ENCODE measurements at regions not wholly inside any gene's neighbourhood (a gene's known extent, or its start where the extent isn't known, plus 50 kb on each side); places are given as distances from the start of the nearest gene placed in this dataset.

DNA sequence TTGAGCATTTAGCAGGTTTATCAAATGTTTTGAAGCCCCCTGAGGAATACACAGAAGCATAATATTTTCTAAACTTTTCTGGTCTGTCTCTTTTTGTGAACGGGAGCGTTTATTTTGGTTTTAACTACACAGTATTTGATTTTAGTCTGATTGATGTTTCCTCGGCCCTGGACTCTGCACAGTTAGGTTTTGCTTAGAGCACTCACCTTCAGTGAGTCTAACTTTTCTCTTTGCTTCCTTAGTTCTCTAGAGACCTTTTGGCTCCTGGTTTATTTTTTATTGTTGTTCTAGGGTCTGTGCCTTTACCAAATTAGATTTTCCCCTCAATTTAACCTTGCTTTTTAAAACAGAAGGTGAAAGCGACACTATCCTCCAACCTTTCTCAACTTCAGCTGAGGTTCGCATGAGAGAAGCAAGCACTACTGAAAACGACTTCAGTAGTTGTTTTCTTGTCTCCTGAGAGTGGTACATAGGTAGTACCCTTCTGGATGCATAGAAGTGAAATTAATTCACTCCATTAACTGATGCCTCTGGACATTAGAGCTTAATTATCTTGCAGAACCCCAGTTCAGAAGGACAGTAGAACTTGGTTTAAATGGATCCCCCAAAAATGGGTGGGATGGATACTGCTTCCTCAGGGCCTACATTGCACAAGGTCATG, 166.7 kb upstream of the ELL2 start:
- TF ChIP-seq, protein P1, sequence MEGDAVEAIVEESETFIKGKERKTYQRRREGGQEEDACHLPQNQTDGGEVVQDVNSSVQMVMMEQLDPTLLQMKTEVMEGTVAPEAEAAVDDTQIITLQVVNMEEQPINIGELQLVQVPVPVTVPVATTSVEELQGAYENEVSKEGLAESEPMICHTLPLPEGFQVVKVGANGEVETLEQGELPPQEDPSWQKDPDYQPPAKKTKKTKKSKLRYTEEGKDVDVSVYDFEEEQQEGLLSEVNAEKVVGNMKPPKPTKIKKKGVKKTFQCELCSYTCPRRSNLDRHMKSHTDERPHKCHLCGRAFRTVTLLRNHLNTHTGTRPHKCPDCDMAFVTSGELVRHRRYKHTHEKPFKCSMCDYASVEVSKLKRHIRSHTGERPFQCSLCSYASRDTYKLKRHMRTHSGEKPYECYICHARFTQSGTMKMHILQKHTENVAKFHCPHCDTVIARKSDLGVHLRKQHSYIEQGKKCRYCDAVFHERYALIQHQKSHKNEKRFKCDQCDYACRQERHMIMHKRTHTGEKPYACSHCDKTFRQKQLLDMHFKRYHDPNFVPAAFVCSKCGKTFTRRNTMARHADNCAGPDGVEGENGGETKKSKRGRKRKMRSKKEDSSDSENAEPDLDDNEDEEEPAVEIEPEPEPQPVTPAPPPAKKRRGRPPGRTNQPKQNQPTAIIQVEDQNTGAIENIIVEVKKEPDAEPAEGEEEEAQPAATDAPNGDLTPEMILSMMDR (IDR thresholded peaks at IDR 0.05), result no peak
- no peak for TF ChIP-seq POLR2A (IDR thresholded peaks at IDR 0.05)
